ENCODE measurements at regions not wholly inside any gene's neighbourhood (a gene's known extent, or its start where the extent isn't known, plus 50 kb on each side); places are given as distances from the start of the nearest gene placed in this dataset.

DNA sequence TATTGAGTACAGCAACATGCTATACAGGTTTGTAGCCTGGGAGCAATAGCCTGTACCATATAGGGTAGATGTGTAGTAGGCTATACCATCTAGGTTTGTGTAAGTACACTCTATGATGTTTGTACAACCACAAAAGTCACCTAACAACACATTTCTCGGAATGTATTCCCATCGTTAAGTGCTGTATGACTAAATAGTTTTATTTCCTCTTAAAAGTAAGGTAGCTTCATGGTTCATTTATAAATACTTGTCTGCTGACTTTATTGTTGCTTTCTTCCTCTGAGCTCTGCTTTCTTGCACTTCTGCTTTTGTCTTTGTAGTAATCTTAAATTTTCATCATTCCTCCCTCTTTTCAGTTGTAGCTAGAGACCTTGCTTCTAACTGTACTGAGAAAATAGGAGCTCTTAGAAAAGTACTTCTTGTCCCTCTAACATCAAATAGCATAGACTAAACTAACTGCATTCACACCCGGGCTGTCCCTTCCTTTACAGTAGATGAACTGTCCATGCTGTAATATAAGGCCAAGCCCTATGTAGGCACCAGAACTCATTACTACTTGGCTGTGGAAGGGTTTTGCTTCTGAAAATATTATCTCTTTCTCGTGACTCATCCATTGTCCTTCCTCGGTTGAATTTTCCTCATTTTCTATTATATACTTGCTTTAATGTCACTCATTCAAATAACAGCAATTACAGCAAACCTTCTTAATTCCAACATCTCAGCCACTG lies 55.4 kb upstream of the FAM3C start:
- in situ Hi-C loops (cut with MboI; ENCODE audit: low pct_unique_long_range_greater_than_20kb, low sequenced_read_pairs, unreplicated experiment) = no loop called here

GRCh38 chr7:121450631-121451198 lies 54.6 kb upstream of the FAM3C start:
- in situ Hi-C loops (cut with MboI; ENCODE audit: low pct_unique_long_range_greater_than_20kb, low sequenced_read_pairs, unreplicated experiment) = no loop called here
- DNase-seq (ENCODE audit: low spot score) = no peak
- TF ChIP-seq CTCF (IDR thresholded peaks at IDR 0.05; ENCODE audit: extremely low read depth, insufficient read depth, missing control alignments) = no peak

More for the DNA sequence above, 55.4 kb upstream of the FAM3C start:
- DNase-seq (ENCODE audit: low spot score) = no peak
- TF ChIP-seq CTCF (IDR thresholded peaks at IDR 0.05; ENCODE audit: extremely low read depth, insufficient read depth, missing control alignments) = no peak

DNA sequence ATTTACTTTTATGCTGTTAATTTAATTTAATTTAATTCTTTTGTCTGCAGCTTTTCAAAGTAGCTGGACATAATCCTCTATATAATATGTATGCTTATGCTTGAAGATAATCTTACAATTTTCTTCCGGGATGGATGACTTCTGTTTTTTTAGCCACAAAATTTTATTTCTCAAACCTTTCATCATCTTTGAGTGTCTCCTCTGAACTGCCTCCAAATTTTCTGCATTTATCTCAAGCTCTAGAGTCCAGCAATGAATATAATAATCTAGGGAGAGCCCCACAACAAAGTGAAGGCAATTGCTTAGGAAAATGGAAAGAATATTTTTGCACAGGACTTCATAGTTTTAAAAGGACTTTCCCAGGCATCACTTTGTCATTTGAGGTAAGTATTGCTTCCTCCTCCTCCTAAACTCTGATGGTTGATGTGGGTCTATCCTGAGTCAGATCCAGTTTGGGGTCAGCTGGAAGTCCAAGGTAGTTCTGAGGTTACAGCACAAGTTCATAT lies 53.7 kb upstream of the FAM3C start:
- in situ Hi-C loops (cut with MboI; ENCODE audit: low pct_unique_long_range_greater_than_20kb, low sequenced_read_pairs, unreplicated experiment) = no loop called here
- no peak for TF ChIP-seq CTCF (IDR thresholded peaks at IDR 0.05; ENCODE audit: extremely low read depth, insufficient read depth, missing control alignments)
- DNase-seq (ENCODE audit: low spot score) = no peak

DNA sequence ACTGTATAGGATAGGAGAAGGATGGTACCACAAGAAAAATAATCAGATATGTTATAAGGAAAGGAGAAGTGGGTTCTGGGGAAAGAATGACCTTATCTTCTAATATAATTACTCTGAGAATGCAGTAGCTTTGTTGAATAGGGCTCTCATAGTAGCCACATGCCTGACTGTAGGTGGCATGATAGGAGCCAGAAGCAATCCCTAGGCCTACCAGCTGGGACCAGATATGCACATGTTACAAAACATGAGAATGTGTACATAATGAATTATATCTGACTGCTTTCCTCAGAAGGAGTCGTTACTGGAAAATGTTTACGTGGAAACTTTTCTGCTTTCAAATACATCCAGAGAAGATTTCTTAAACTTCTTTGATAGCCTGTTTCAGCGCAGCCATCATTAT lies 53.2 kb upstream of the FAM3C start:
- DNase-seq (ENCODE audit: low spot score) = no peak
- no peak for TF ChIP-seq CTCF (IDR thresholded peaks at IDR 0.05; ENCODE audit: extremely low read depth, insufficient read depth, missing control alignments)
- in situ Hi-C loops (cut with MboI; ENCODE audit: low pct_unique_long_range_greater_than_20kb, low sequenced_read_pairs, unreplicated experiment) = no loop called here

- in situ Hi-C loops (cut with MboI; ENCODE audit: low pct_unique_long_range_greater_than_20kb, low sequenced_read_pairs, unreplicated experiment) = no loop called here
- TF ChIP-seq CTCF (IDR thresholded peaks at IDR 0.05; ENCODE audit: extremely low read depth, insufficient read depth, missing control alignments) = no peak
- DNase-seq (ENCODE audit: low spot score) = no peak
These were observed 52.3 kb upstream of the FAM3C start for GRCh38 chr7:121448429-121448828.

DNA sequence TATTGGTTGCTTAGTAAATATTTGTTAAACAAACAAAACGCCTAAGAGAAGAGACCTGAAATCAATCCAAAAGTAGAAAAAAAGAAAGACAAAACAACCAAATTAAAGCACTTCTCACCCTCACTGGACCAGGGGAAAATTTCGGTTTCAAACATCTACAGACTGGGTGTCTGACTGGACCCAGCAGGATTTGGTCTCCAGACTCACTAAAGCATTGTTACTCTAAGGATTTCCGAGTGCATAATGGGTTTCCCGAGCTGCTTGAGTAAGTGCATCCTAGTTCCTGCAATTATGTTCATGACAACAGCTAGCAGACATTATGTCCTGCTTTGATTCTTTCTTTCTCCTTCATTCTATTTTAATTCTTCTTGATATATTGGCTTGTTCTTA lies 51.8 kb upstream of the FAM3C start:
- in situ Hi-C loops (cut with MboI; ENCODE audit: low pct_unique_long_range_greater_than_20kb, low sequenced_read_pairs, unreplicated experiment) = no loop called here
- DNase-seq (ENCODE audit: low spot score) = no peak
- no peak for TF ChIP-seq CTCF (IDR thresholded peaks at IDR 0.05; ENCODE audit: extremely low read depth, insufficient read depth, missing control alignments)

Data from GM13977 (cell line).